22Rv1 (cell line): ENCODE measurements at regions not wholly inside any gene's neighbourhood (a gene's known extent, or its start where the extent isn't known, plus 50 kb on each side); places are given as distances from the start of the nearest gene placed in this dataset.
"Not testable (repeated sequence)": the region's sequence is repeated elsewhere in the genome, so short reads cannot be mapped to it uniquely, and the experiment has no call there.

Experiments used
- H3K27ac ChIP-seq: fragments of 450-650 bp; 2 replicates; pipeline ENCODE4 v1.5.1; 2017

- H3K27ac ChIP-seq: not testable (repeated sequence)
Measured at GRCh38 chr2:87593784-87594610, 153.9 kb upstream of the PLGLB2 start.

GRCh38 chr2:87594611-87594992 lies 153.3 kb upstream of the PLGLB2 start:
- H3K27ac ChIP-seq: not testable (repeated sequence)

GRCh38 chr2:87595017-87595416 lies 152.9 kb upstream of the PLGLB2 start:
- H3K27ac ChIP-seq: not testable (repeated sequence)

GRCh38 chr2:87600961-87601360 lies 146.9 kb upstream of the PLGLB2 start:
- H3K27ac ChIP-seq: not testable (repeated sequence)

- H3K27ac ChIP-seq: not testable (repeated sequence)
Measured at GRCh38 chr2:87602118-87602517, 145.8 kb upstream of the PLGLB2 start.

GRCh38 chr2:87602728-87603127 lies 145.2 kb upstream of the PLGLB2 start:
- not testable (repeated sequence) for H3K27ac ChIP-seq

- H3K27ac ChIP-seq: not testable (repeated sequence)
Measured at GRCh38 chr2:87603418-87604278, 144.2 kb upstream of the PLGLB2 start.

- not testable (repeated sequence) for H3K27ac ChIP-seq
Measured at GRCh38 chr2:87604279-87604818, 143.5 kb upstream of the PLGLB2 start.

- H3K27ac ChIP-seq: not testable (repeated sequence)
Measured at GRCh38 chr2:87604980-87605379, 142.9 kb upstream of the PLGLB2 start.

- not testable (repeated sequence) for H3K27ac ChIP-seq
Measured at GRCh38 chr2:87608377-87609166, 139.3 kb upstream of the PLGLB2 start.

- H3K27ac ChIP-seq: not testable (repeated sequence)
Measured at GRCh38 chr2:87610974-87611373, 136.9 kb upstream of the PLGLB2 start.

GRCh38 chr2:87611416-87611815 lies 136.5 kb upstream of the PLGLB2 start:
- H3K27ac ChIP-seq: not testable (repeated sequence)

GRCh38 chr2:87611956-87612355 lies 135.9 kb upstream of the PLGLB2 start:
- not testable (repeated sequence) for H3K27ac ChIP-seq

GRCh38 chr2:87614829-87615434 lies 133.0 kb upstream of the PLGLB2 start:
- not testable (repeated sequence) for H3K27ac ChIP-seq

- not testable (repeated sequence) for H3K27ac ChIP-seq
Measured at GRCh38 chr2:87619121-87619520, 128.8 kb upstream of the PLGLB2 start.

GRCh38 chr2:87621139-87621538 lies 126.7 kb upstream of the PLGLB2 start:
- not testable (repeated sequence) for H3K27ac ChIP-seq

GRCh38 chr2:87622720-87623119 lies 125.2 kb upstream of the PLGLB2 start:
- H3K27ac ChIP-seq: not testable (repeated sequence)

- H3K27ac ChIP-seq: not testable (repeated sequence)
Measured at GRCh38 chr2:87629491-87630458, 118.1 kb upstream of the PLGLB2 start.

- H3K27ac ChIP-seq: not testable (repeated sequence)
Measured at GRCh38 chr2:87630892-87631291, 117.0 kb upstream of the PLGLB2 start.

- H3K27ac ChIP-seq: not testable (repeated sequence)
Measured at GRCh38 chr2:87631402-87631801, 116.5 kb upstream of the PLGLB2 start.
